ENCODE measurements at regions not wholly inside any gene's neighbourhood (a gene's known extent, or its start where the extent isn't known, plus 50 kb on each side); places are given as distances from the start of the nearest gene placed in this dataset.

GRCh38 chr18:51668101-51668500 lies 470.6 kb upstream of the MEX3C start:
- TF ChIP-seq SIN3A (IDR thresholded peaks at IDR 0.05; ENCODE audit: borderline replicate concordance, insufficient read depth, low read length) (no peak), TAF1 (IDR thresholded peaks at IDR 0.05; ENCODE audit: borderline replicate concordance, insufficient read depth, low read length) (no peak), POLR2AphosphoS5 (IDR thresholded peaks at IDR 0.05; ENCODE audit: low read depth, low read length) (no peak), REST (IDR thresholded peaks at IDR 0.05; ENCODE audit: insufficient read depth in 1 of 2, low read depth in 2 of 2, low read length in 2 of 2) (no peak), FOXP2 (optimal IDR thresholded peaks at IDR 0.05; ENCODE audit: borderline replicate concordance, extremely low read depth, extremely low read length, insufficient read depth) (no peak)

Data from PFSK-1 (cell line).